GM23248 (cell line): ENCODE measurements at regions not wholly inside any gene's neighbourhood (a gene's known extent, or its start where the extent isn't known, plus 50 kb on each side); places are given as distances from the start of the nearest gene placed in this dataset.

ENCODE experiments used
- DNase-seq: peaks from one replicate; pipeline ENCODE4 v3.0.0-alpha.2; 2015
- H2AFZ ChIP-seq: fragments of 200-600 bp; sonication (generic); 2 replicates; pipeline ENCODE4 v1.6.1; 2016; ENCODE audit warnings: antibody characterized with exemption
- H3F3A ChIP-seq: fragments of 200-600 bp; sonication (generic); 2 replicates; pipeline ENCODE4 v1.6.1; 2016; ENCODE audit warnings: mild to moderate bottlenecking, antibody characterized with exemption, mixed run types; ENCODE audit not compliant: insufficient read depth
- H3K27ac ChIP-seq: fragments of 200-600 bp; sonication (generic); 2 replicates; pipeline ENCODE4 v1.5.1; 2016; ENCODE audit warnings: mild to moderate bottlenecking
- H3K27me3 ChIP-seq: fragments of 200-600 bp; sonication (generic); replicated peaks from 2 replicates; pipeline ENCODE4 v1.6.1; 2016; ENCODE audit warnings: mild to moderate bottlenecking; ENCODE audit not compliant: insufficient read depth
- H3K36me3 ChIP-seq: fragments of 200-600 bp; sonication (generic); 2 replicates; pipeline ENCODE4 v1.6.1; 2016; ENCODE audit warnings: low read depth, mild to moderate bottlenecking
- H3K4me1 ChIP-seq: fragments of 200-600 bp; sonication (generic); 2 replicates; pipeline ENCODE4 v1.6.1; 2016; ENCODE audit warnings: mild to moderate bottlenecking; ENCODE audit not compliant: insufficient read depth
- H3K4me2 ChIP-seq: fragments of 200-600 bp; sonication (generic); one replicate; pipeline ENCODE4 v1.6.1; 2016; ENCODE audit warnings: mild to moderate bottlenecking; ENCODE audit not compliant: unreplicated experiment
- H3K4me3 ChIP-seq: fragments of 200-600 bp; sonication (generic); 2 replicates; pipeline ENCODE4 v1.5.1; 2016; ENCODE audit warnings: mild to moderate bottlenecking
- H3K79me2 ChIP-seq: fragments of 200-600 bp; sonication (generic); 2 replicates; pipeline ENCODE4 v1.6.1; 2016; ENCODE audit warnings: mild to moderate bottlenecking; ENCODE audit not compliant: insufficient read depth
- H3K9ac ChIP-seq: fragments of 200-600 bp; sonication (generic); 2 replicates; pipeline ENCODE4 v1.6.1; 2016; ENCODE audit warnings: mild to moderate bottlenecking
- H3K9me2 ChIP-seq: fragments of 200-600 bp; sonication (generic); 2 replicates; pipeline ENCODE4 v1.6.1; 2016; ENCODE audit warnings: mixed run types, mild to moderate bottlenecking, moderate library complexity; ENCODE audit not compliant: insufficient read depth
- H3K9me3 ChIP-seq: fragments of 200-600 bp; sonication (generic); one replicate; pipeline ENCODE4 v1.6.1; 2017; ENCODE audit warnings: low read depth
- H4K20me1 ChIP-seq: fragments of 200-600 bp; sonication (generic); 2 replicates; pipeline ENCODE4 v1.6.0; 2016; ENCODE audit not compliant: insufficient read depth
- EZH2 ChIP-seq: fragments of 200-600 bp; sonication (generic); IDR thresholded peaks from 2 replicates; pipeline ENCODE4 v1.6.1; 2018; ENCODE audit warnings: antibody characterized with exemption, mild to moderate bottlenecking; ENCODE audit not compliant: insufficient read depth, poor library complexity, severe bottlenecking
- EZH2phosphoT487 ChIP-seq: fragments of 200-600 bp; sonication (generic); IDR thresholded peaks from 2 replicates; pipeline ENCODE4 v1.6.1; 2018; ENCODE audit warnings: antibody characterized with exemption, moderate library complexity, mild to moderate bottlenecking, low read depth; ENCODE audit not compliant: insufficient read depth
- WGBS, 2 experiments: methylation state at CpG; one replicate each; pipeline ENCODE4 v1.1.6; 2015 to 2017; ENCODE audit warnings: low lambda C conversion rate in 2 of 2, low coverage in 1 of 2; ENCODE audit errors: missing lambda C conversion rate in 2 of 2; 5-methylcytosine and 5-hydroxymethylcytosine counted together
- in situ Hi-C: fragments of 300-500 bp; cut with MboI; formaldehyde crosslinking; loops from 2 replicates; pipeline ENCODE4 v1.15.0; 2020

- in situ Hi-C loops: loop anchor here (5.0 kb wide), 1 partner anchor 553 kb away; no protein-coding TSS in a partner anchor
- 11 to 12% methylated on average over 10 of the region's 10 CpGs for WGBS, 2 experiments
- H4K20me1 ChIP-seq: no peaks in the 10 kb centered on the region
Observed at GRCh38 chr11:95705485-95706124, 84.0 kb downstream of the FAM76B start.

GRCh38 chr11:95704865-95705264, 84.7 kb downstream of the FAM76B start:
- Histone ChIP-seq H4K20me1 (no peaks in the 10 kb centered on the region), H3K36me3 (no peaks in the 10 kb centered on the region), H3K9me3 (no peaks in the 10 kb centered on the region), H3K4me1 (peaks cover 30% of the 10 kb centered on the region), H3K79me2 (no peaks in the 10 kb centered on the region), H3K4me2 (no peak overlapping the region), H3K27ac (no peak overlapping the region), H3K9me2 (no peaks in the 10 kb centered on the region), H3K4me3 (no peak overlapping the region), H3K9ac (no peak overlapping the region), H3F3A (peaks cover 8% of the 10 kb centered on the region), H3K27me3 (no peaks in the 10 kb centered on the region), H2AFZ (no peak overlapping the region)
- no peak for DNase-seq
- in situ Hi-C loops: loop anchor here (5.0 kb wide), 1 partner anchor 553 kb away; no protein-coding TSS in a partner anchor
- 91 to 92% methylated on average over 3 of the region's 3 CpGs for WGBS, 2 experiments
- TF ChIP-seq EZH2 (no peak), EZH2phosphoT487 (no peak)

More at GRCh38 chr11:95705485-95706124, 84.0 kb downstream of the FAM76B start:
- Histone ChIP-seq H2AFZ (no peak overlapping the region), H3K4me2 (no peak overlapping the region), H3K27ac (no peak overlapping the region), H3K9me2 (no peaks in the 10 kb centered on the region), H3K36me3 (no peaks in the 10 kb centered on the region), H3F3A (peaks cover 2% of the 10 kb centered on the region; the same call in 1 of the 2 replicates), H3K27me3 (no peaks in the 10 kb centered on the region), H3K79me2 (no peaks in the 10 kb centered on the region), H3K9me3 (no peaks in the 10 kb centered on the region), H3K4me3 (no peak overlapping the region), H3K9ac (no peak overlapping the region), H3K4me1 (peaks cover 23% of the 10 kb centered on the region)
- no peak for TF ChIP-seq EZH2
- TF ChIP-seq EZH2phosphoT487: no peak
- DNase-seq: peak; percentile 92

- H3K4me1 ChIP-seq: peaks cover 46% of the 10 kb centered on the region
- no peaks in the 10 kb centered on the region for H3K36me3 ChIP-seq
- in situ Hi-C loops: no loop called here
- no peaks in the 10 kb centered on the region for H3K9me2 ChIP-seq
- no peaks in the 10 kb centered on the region for H3K9me3 ChIP-seq
- no peak overlapping the region for H3K9ac ChIP-seq
- no peak for DNase-seq
- H4K20me1 ChIP-seq: no peaks in the 10 kb centered on the region
- TF ChIP-seq EZH2 (no peak), EZH2phosphoT487 (no peak)
- WGBS, 2 experiments: 79 to 80% methylated on average over 3 of the region's 3 CpGs
- H3K27ac ChIP-seq: no peak overlapping the region
- H3K4me2 ChIP-seq: peak overlapping the region; percentile 55
- no peak overlapping the region for H3K4me3 ChIP-seq
- no peaks in the 10 kb centered on the region for H3K79me2 ChIP-seq
- no peak overlapping the region for H2AFZ ChIP-seq
- no peaks in the 10 kb centered on the region for H3K27me3 ChIP-seq
- peaks cover 26% of the 10 kb centered on the region for H3F3A ChIP-seq
Observed at GRCh38 chr11:95703049-95703448, 86.5 kb downstream of the FAM76B start.

GRCh38 chr11:95702526-95702925, 87.1 kb downstream of the FAM76B start:
- 41 to 44% methylated on average over 2 of the region's 2 CpGs for WGBS, 2 experiments
- no peak overlapping the region for H2AFZ ChIP-seq
- H3K4me2 ChIP-seq: peak overlapping the region; percentile 55
- no peak overlapping the region for H3K9ac ChIP-seq
- no peak overlapping the region for H3K4me3 ChIP-seq
- DNase-seq: peak; percentile 94
- no peaks in the 10 kb centered on the region for H3K9me2 ChIP-seq
- no peaks in the 10 kb centered on the region for H4K20me1 ChIP-seq
- no peak overlapping the region for H3K27ac ChIP-seq
- H3K27me3 ChIP-seq: no peaks in the 10 kb centered on the region
- peaks cover 46% of the 10 kb centered on the region for H3K4me1 ChIP-seq
- H3F3A ChIP-seq: peaks cover 26% of the 10 kb centered on the region
- TF ChIP-seq EZH2 (no peak), EZH2phosphoT487 (no peak)
- H3K79me2 ChIP-seq: no peaks in the 10 kb centered on the region
- no peaks in the 10 kb centered on the region for H3K36me3 ChIP-seq
- in situ Hi-C loops: no loop called here
- H3K9me3 ChIP-seq: no peaks in the 10 kb centered on the region

GRCh38 chr11:95700471-95700817, 89.1 kb downstream of the FAM76B start:
- no peak for TF ChIP-seq EZH2
- no peak for TF ChIP-seq EZH2phosphoT487
- Histone ChIP-seq H3F3A (peaks cover 26% of the 10 kb centered on the region), H3K27ac (no peak overlapping the region), H3K9ac (no peak overlapping the region), H2AFZ (no peak overlapping the region), H3K9me3 (no peaks in the 10 kb centered on the region), H3K79me2 (no peaks in the 10 kb centered on the region), H3K4me3 (no peak overlapping the region), H3K4me2 (peak overlapping the region; percentile 19), H4K20me1 (no peaks in the 10 kb centered on the region), H3K36me3 (no peaks in the 10 kb centered on the region), H3K9me2 (no peaks in the 10 kb centered on the region), H3K27me3 (no peaks in the 10 kb centered on the region), H3K4me1 (peaks cover 46% of the 10 kb centered on the region)
- WGBS, 2 experiments: 85 to 93% methylated on average over 6 of the region's 6 CpGs
- no peak for DNase-seq
- in situ Hi-C loops: no loop called here
